IPS-15b (cell line): ENCODE measurements at regions not wholly inside any gene's neighbourhood (a gene's known extent, or its start where the extent isn't known, plus 50 kb on each side); places are given as distances from the start of the nearest gene placed in this dataset.

Experiments used
- H3K27me3 ChIP-seq: one replicate; pipeline ENCODE4 v1.6.1; 2013; ENCODE audit warnings: low read length; ENCODE audit not compliant: control insufficient read depth, insufficient read depth
- H3K36me3 ChIP-seq: one replicate; pipeline ENCODE4 v1.6.1; 2013; ENCODE audit warnings: low read length; ENCODE audit not compliant: control insufficient read depth, insufficient read depth
- H3K4me1 ChIP-seq: one replicate; pipeline ENCODE4 v1.6.1; 2013; ENCODE audit warnings: mild to moderate bottlenecking, low read length; ENCODE audit not compliant: control insufficient read depth, insufficient read depth
- H3K4me3 ChIP-seq: one replicate; pipeline ENCODE4 v1.5.1; 2013; ENCODE audit warnings: low read depth, low read length
- H3K9ac ChIP-seq: one replicate; pipeline ENCODE4 v1.6.1; 2013; ENCODE audit warnings: low read depth, mild to moderate bottlenecking, low read length
- H3K9me3 ChIP-seq: one replicate; pipeline ENCODE4 v1.6.1; 2013; ENCODE audit warnings: mild to moderate bottlenecking, low read length; ENCODE audit not compliant: control insufficient read depth, insufficient read depth

DNA sequence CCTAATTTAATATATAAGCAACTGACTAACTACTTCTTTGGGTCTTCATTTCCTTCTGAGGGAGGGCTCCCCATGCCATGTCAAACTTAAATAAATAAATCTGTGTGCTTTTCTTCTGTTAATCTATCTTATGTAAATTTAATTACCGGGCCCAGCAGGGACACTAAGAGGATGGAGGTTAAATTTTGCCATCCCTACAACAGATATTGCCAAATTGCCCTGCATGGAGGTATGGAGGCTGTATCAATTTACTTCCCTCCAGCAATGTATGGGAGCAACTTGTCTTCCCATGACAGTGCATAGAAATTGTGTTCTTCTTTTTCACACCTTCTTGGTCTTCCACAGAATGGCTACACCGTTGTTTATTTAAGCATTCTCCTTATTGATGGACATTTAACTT, 129.0 kb downstream of the NFKBIZ start:
- Histone ChIP-seq H3K27me3 (no peaks in the 10 kb centered on the region), H3K9me3 (no peaks in the 10 kb centered on the region), H3K36me3 (no peaks in the 10 kb centered on the region), H3K4me3 (no peak overlapping the region), H3K4me1 (no peaks in the 10 kb centered on the region), H3K9ac (no peak overlapping the region)

- H3K9ac ChIP-seq = no peak overlapping the region
- no peaks in the 10 kb centered on the region for H3K27me3 ChIP-seq
- H3K4me3 ChIP-seq = no peak overlapping the region
- no peaks in the 10 kb centered on the region for H3K9me3 ChIP-seq
- no peaks in the 10 kb centered on the region for H3K36me3 ChIP-seq
- no peaks in the 10 kb centered on the region for H3K4me1 ChIP-seq
These were observed 129.7 kb downstream of the NFKBIZ start for GRCh38 chr3:101979033-101979432.

DNA sequence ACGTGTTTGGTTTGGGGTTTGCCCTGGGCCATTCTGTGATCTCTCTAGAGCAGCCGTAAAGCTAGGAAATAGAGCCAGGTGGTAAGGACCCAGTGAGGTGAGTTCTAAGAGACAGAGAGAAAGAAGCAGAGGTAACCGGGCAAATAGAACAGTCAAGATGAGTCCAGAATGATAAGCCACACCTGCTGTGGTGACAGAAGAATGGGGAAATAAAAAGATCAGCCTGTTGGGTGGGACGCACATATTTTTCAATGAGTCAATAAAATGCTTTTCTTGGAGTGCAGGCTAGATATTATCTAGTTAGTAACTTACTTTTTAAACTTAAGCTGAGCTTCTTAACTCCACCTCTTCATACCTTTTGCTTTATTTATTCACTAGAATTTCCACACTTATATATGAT, 135.0 kb downstream of the NFKBIZ start:
- H3K9me3 ChIP-seq = no peaks in the 10 kb centered on the region

GRCh38 chr3:101988596-101988995, 139.3 kb downstream of the NFKBIZ start:
- Histone ChIP-seq H3K4me1 (no peaks in the 10 kb centered on the region), H3K27me3 (no peaks in the 10 kb centered on the region), H3K4me3 (no peak overlapping the region), H3K9ac (no peak overlapping the region), H3K9me3 (no peaks in the 10 kb centered on the region), H3K36me3 (no peaks in the 10 kb centered on the region)

More for the DNA sequence above, 135.0 kb downstream of the NFKBIZ start:
- H3K4me1 ChIP-seq = no peaks in the 10 kb centered on the region
- H3K4me3 ChIP-seq = no peak overlapping the region
- no peaks in the 10 kb centered on the region for H3K27me3 ChIP-seq
- no peak overlapping the region for H3K9ac ChIP-seq
- no peaks in the 10 kb centered on the region for H3K36me3 ChIP-seq

GRCh38 chr3:101989578-101990200, 140.4 kb downstream of the NFKBIZ start:
- Histone ChIP-seq H3K27me3 (no peaks in the 10 kb centered on the region), H3K9ac (no peak overlapping the region), H3K9me3 (no peaks in the 10 kb centered on the region), H3K4me3 (no peak overlapping the region), H3K36me3 (no peaks in the 10 kb centered on the region), H3K4me1 (no peaks in the 10 kb centered on the region)

DNA sequence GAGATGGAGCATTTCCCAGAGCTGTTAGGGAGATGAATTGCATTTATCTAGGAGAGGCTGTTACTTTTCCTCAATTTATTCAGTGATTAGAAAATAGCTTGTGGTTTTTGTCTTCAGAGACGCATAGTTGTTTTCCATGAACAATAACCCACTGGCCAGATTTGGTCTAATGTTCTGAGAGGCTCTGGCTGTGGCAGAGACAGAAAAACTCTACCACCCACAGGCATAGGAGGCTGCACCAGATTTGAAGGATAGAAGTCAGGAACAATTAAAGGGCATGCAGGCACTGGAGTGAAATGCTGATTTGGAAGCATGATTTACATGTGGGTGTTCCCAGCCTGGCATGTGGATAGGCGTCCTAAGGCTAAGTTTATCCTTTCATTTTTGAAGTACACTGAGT, 143.5 kb downstream of the NFKBIZ start:
- Histone ChIP-seq H3K9me3 (no peaks in the 10 kb centered on the region), H3K27me3 (no peaks in the 10 kb centered on the region), H3K4me3 (no peak overlapping the region), H3K9ac (no peak overlapping the region), H3K4me1 (no peaks in the 10 kb centered on the region), H3K36me3 (no peaks in the 10 kb centered on the region)

DNA sequence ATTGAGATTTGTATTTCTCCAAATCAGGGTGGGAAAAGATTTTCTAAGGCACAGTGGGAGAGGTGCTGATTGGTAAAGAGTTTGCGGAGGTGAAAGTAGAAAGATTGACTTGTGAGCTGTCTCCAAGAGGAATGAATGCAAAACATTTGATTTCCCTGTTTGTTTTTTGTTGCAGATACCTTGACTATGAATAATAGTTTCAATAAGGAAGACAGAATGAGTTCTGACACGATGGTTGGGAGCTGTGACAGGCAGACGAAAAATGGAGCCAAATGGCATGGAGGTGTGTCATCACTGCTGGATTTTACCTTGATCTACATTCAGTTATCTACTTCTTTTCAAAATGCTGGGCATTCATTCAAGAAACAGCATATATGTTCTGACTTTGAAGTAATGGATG, 145.1 kb downstream of the NFKBIZ start:
- no peak overlapping the region for H3K9ac ChIP-seq
- no peaks in the 10 kb centered on the region for H3K27me3 ChIP-seq
- no peaks in the 10 kb centered on the region for H3K36me3 ChIP-seq
- H3K4me1 ChIP-seq = no peaks in the 10 kb centered on the region
- no peaks in the 10 kb centered on the region for H3K9me3 ChIP-seq
- H3K4me3 ChIP-seq = no peak overlapping the region

DNA sequence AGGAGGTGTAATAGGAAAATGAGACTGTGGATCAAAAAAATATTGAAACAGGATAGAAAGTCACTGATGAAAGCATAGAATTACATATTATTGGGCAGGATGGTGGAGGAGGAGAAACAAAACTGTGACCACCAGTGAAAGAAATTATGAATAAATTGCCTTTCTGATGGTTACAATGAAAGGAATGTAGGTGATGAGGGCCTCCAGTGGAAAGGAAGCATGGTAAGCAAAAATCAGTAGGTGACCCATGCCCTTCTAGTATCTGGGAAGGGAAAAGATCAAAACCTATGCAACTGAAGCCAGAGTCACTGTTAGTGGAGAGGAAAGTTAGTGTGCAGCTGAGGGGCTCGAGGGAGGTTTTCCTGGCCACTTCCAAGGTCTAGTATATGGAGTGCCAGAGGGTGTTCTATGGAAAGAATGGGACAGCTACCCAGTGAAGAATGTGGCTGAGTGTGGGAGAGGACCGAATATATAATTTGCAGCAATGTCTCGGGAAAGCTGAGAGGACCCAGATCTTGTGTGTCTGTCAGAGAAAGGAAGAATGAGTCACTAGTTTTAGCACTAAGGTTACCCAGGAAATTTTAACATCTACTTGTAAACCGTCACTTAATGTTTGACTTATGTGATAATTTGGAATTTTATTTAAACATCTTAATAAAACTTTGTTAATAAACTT, 146.2 kb downstream of the NFKBIZ start:
- no peaks in the 10 kb centered on the region for H3K9me3 ChIP-seq
- no peaks in the 10 kb centered on the region for H3K36me3 ChIP-seq
- H3K4me3 ChIP-seq = no peak overlapping the region
- H3K4me1 ChIP-seq = no peaks in the 10 kb centered on the region
- H3K9ac ChIP-seq = no peak overlapping the region
- no peaks in the 10 kb centered on the region for H3K27me3 ChIP-seq

GRCh38 chr3:101996832-101997231, 147.5 kb downstream of the NFKBIZ start:
- no peak overlapping the region for H3K4me3 ChIP-seq
- H3K4me1 ChIP-seq = no peaks in the 10 kb centered on the region
- H3K27me3 ChIP-seq = no peaks in the 10 kb centered on the region
- H3K36me3 ChIP-seq = no peaks in the 10 kb centered on the region
- no peak overlapping the region for H3K9ac ChIP-seq
- H3K9me3 ChIP-seq = no peaks in the 10 kb centered on the region

DNA sequence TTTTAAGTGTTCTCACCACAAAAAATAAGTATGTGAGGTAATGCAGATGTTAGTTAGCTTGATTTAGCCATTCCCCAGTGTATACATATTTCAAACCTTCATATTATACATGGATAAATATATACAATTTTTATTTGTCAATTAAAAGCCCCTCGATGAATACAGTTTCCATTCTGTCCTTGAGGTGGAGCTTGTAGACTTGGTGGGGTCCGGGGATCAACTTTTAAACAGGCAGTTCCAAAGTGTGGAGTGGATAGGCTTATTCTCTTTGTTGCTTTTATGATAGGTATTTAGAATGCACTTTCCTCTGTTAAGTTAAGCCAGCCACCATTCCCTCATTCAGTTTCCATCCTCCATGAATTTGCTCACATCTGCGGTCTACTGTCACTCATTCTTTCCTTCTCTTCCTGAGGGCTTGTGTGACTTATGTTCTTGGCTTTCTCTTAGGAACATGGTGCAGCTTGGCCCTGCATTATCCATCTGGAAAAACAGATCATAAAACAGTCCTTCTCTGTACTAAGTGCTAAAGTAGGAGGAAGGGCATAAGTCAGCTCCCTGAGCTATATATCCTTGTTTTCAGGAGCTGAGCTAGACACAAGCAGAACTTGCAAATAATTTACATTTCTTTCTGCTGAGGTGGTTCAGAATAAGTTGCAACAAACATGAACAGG, 149.1 kb downstream of the NFKBIZ start:
- Histone ChIP-seq H3K4me1 (no peaks in the 10 kb centered on the region), H3K9me3 (no peaks in the 10 kb centered on the region), H3K4me3 (no peak overlapping the region), H3K36me3 (no peaks in the 10 kb centered on the region), H3K9ac (no peak overlapping the region), H3K27me3 (no peaks in the 10 kb centered on the region)

DNA sequence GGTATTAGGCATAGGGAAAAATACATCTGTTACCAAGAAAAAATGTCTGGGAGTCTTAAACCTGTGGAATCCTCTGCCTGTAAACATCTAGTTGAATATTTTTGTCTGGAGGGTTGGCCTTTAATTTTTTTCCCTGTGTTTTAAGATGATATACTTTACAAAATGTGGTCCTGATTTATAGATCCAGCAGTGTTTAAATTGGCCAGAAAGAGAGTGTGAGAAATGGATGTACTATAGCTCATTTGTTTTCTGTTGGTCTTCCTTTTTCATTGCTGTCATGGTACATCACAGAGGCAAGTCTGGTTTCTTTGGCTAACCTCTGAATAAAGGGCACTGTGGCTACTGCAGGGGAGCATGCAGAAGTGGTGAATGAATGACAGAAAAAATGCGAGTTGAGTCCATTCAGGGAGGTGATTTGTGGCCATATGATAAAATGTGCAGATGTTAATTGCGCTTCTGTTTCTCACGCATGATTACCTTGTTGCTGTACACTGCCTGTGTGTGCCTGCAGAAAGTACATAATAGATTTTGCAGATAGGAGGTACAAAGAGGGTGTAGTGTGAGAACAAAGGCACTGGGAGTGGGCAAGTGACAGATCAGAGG, 150.0 kb downstream of the NFKBIZ start:
- H3K4me3 ChIP-seq = no peak overlapping the region

More for the DNA sequence above, 150.0 kb downstream of the NFKBIZ start:
- Histone ChIP-seq H3K27me3 (no peaks in the 10 kb centered on the region), H3K4me1 (no peaks in the 10 kb centered on the region), H3K9me3 (no peaks in the 10 kb centered on the region), H3K36me3 (no peaks in the 10 kb centered on the region), H3K9ac (no peak overlapping the region)
